Stimulated activated CD8-positive, alpha-beta memory T cell treated with anti-CD3 and anti-CD28 coated beads, Interleukin-7, amount 100 ng/mL, for 4 hours (primary cell): ENCODE measurements at regions not wholly inside any gene's neighbourhood (a gene's known extent, or its start where the extent isn't known, plus 50 kb on each side); places are given as distances from the start of the nearest gene placed in this dataset.

Experiments
- DNase-seq, 2 donors: peaks; one replicate each; pipeline ENCODE4 v3.0.0-alpha.2; 2020; ENCODE audit warnings: low read depth in 2 of 2

- peak; percentile 8 to 29 for DNase-seq
These were observed 92.7 kb upstream of the RPL34 start for GRCh38 chr4:108527723-108528122.

- no peak for DNase-seq
These were observed 99.6 kb upstream of the RPL34 start for GRCh38 chr4:108520807-108521206.

- DNase-seq = no peak
These were observed 100.3 kb upstream of the RPL34 start for GRCh38 chr4:108519911-108520601.

GRCh38 chr4:108519208-108519833 lies 101.1 kb upstream of the RPL34 start:
- no peak for DNase-seq

GRCh38 chr4:108512615-108513505 lies 107.5 kb upstream of the RPL34 start:
- peak; percentile 17 to 19 for DNase-seq

- no peak for DNase-seq
These were observed 108.8 kb upstream of the RPL34 start for GRCh38 chr4:108511618-108512017.

GRCh38 chr4:108502356-108502755 lies 118.0 kb upstream of the RPL34 start:
- DNase-seq = no peak

- no peak for DNase-seq
These were observed 121.5 kb upstream of the RPL34 start for GRCh38 chr4:108498925-108499324.

GRCh38 chr4:108493596-108493931 lies 126.8 kb upstream of the RPL34 start:
- DNase-seq = no peak

GRCh38 chr4:108492816-108493595 lies 127.4 kb upstream of the RPL34 start:
- peak in 1 of 2 donors; percentile 11 for DNase-seq

GRCh38 chr4:108488865-108489264 lies 131.5 kb upstream of the RPL34 start:
- DNase-seq = no peak

GRCh38 chr4:108486046-108486445 lies 134.3 kb upstream of the RPL34 start:
- DNase-seq = no peak

GRCh38 chr4:108484187-108484586 lies 136.2 kb upstream of the RPL34 start:
- no peak for DNase-seq

GRCh38 chr4:108483650-108484049 lies 136.7 kb upstream of the RPL34 start:
- no peak for DNase-seq

- DNase-seq = peak in 1 of 2 donors; percentile 3
These were observed 137.3 kb upstream of the RPL34 start for GRCh38 chr4:108483079-108483478.

GRCh38 chr4:108480881-108481280 lies 139.5 kb upstream of the RPL34 start:
- no peak for DNase-seq

GRCh38 chr4:108477527-108478108 lies 142.8 kb upstream of the RPL34 start:
- no peak for DNase-seq

- DNase-seq = no peak
These were observed 147.1 kb upstream of the RPL34 start for GRCh38 chr4:108473163-108473720.

GRCh38 chr4:108466936-108467902 lies 153.2 kb upstream of the RPL34 start:
- no peak for DNase-seq

- no peak for DNase-seq
These were observed 154.4 kb upstream of the RPL34 start for GRCh38 chr4:108465886-108466500.
